ENCODE measurements at regions not wholly inside any gene's neighbourhood (a gene's known extent, or its start where the extent isn't known, plus 50 kb on each side); places are given as distances from the start of the nearest gene placed in this dataset.
"Not testable (repeated sequence)": the region's sequence is repeated elsewhere in the genome, so short reads cannot be mapped to it uniquely, and the experiment has no call there.

DNA sequence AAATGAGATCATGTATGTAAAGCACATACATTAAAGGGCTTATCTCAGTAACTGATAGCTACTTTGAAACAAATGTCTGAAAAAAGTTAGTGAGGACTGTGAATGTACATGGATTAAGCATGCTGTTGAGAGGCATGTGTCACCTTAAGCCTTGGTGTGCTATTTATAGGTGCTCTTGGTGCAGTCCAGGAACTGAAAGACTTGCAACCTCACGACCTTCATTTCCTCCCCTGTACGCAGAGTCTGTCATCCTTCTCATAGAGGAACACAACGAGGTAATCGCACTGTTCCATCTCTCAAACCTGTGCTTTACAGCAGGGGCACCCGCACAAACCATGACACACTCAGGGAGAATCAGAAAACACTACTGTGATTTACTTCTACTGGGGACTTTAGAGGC lies 65.6 kb downstream of the UFM1 start:
- peak; percentile 21 for DNase-seq (ENCODE audit: low read depth)

DNA sequence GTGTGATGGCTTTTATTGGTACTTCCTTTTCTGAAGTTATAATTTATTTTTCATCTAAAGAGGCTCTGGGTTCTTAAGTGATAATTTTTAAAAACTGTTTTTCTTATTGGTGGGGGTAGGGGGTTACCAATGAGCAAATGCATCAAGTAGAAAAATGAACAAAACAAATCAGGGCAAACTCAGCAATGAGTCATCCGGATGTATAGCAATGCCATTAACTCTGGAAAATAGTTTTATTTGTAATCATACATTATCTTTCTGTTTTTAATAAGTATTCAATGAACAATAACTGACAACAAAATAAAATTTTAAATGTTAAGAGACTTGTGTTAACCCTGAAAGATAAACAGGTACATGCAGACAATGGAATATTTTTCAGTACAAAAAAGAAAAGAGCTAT lies 67.6 kb downstream of the UFM1 start:
- DNase-seq (ENCODE audit: low read depth): no peak

DNA sequence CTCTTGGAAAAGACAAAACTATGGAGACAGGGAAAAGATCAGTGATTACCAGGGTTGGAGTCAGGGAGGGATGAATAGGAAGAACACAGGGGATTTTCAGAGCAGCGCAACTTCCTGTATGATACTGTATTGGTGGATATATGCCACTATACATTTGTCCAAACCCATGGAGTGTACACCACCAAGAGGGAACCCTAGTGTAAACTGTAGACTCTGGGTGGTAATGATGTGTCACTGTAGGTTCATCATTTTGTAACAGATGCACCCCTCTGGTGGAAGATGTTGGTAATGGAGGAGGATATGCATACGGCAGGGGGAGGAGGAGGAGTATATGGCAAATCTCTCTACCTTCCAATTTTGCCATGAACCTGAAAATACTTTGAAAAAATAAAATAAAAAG lies 68.1 kb downstream of the UFM1 start:
- peak; percentile 36 for DNase-seq (ENCODE audit: low read depth)

DNA sequence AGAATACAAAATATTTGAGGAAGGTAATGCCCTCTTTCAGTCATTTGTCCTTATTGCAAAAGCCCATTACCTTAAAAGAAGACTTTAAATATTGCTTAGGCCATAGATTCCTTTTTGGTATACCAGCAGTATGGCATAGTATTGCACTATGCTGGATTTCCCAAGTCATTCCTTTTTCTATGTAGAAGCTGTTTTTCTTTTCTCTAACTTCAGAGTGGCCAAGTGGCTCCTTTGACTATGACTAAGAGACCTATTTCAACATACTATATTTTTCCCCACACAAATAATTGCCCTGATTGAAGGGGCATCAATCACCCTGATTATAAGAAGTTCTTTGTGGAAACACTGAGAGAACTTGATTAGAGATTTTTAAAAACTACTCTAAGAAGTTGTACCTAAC lies 68.6 kb downstream of the UFM1 start:
- no peak for DNase-seq (ENCODE audit: low read depth)

DNA sequence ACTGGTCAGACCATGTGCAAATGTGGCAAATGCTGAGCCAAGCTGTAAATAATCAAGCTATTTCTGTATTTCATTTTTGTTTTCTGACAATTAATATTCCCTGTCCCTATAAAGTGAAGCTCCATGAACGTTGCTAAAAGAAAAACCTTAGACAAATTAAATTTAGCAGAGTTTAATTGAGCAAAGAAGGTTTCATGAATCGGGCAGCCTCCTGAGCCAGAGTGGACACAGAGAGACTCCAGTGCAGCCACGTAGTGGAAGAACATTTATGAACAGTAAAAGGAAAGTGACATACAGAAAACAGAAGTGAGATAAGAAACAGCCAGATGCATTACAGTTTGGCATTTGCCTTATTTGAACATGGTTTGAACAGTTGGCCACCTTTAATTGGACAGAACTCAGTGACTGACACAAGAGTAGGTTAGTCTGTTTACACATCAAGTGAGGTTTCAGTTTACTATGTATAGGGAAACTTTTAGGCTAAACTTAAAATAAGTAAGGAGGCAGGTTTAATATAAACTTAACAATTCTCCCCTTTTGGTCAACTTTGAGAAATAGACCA lies 69.7 kb downstream of the UFM1 start:
- DNase-seq (ENCODE audit: low read depth): no peak

DNA sequence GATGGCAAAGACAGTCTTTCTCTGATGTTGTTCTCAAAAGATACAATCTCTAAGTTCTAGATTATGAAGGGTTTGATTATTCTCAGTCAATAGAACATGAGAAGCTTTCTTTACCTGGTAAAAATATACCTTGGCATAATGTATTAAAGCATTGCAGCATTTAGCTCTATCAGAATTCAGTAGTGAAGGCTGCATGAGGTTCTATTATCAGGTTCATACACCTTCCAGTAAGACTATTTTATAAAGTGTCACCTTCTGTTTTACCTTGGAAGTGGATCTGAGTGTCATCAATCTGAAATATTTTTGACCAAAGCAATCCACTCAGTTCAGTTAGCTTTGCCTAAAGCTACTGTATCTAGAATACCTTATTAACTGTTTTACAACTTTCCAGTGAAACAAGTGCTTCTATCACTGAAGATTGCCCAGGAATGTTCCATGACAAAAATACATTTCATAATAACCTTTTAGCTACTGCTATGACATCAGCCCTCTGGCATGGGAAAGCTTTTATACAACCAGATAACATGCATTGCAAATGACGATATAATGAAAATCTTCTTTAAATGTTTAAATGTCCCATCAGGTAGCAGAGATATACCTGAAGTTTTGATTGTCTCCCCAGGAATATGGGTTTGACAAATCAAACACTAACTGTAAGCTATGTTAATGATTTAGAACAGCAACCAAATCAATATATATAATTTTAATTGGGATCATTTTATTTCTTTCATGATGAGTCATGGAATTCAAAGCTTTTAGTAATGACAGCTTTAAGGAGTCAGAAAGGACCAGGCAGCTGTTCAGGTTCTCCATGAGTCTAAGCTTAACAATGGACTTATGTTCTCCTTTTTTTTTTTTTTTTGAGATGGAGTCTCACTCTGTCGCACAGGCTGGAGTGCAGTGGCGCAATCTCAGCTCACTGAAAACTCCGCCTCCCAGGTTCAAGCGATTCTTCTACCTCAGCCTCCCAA lies 72.2 kb downstream of the UFM1 start:
- DNase-seq (ENCODE audit: low read depth): peak; percentile 18

DNA sequence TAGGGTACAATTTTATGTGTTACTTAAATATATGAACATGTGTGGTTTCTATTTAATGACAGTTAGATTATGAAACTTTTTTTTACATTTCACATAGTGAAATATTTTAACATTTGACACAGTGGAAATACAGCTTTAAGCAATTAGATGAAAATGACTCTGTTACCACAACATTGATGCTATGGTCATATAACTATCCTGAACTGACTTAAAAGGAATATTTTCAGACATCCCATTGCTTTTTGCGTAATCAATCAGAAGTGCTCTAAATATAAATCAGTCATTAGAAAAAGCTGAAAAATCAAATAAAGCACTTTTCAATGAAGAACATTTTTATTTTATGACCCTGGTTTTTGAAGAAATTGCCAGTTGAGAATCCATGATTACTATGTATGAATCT lies 80.3 kb downstream of the UFM1 start:
- DNase-seq (ENCODE audit: low read depth): no peak

DNA sequence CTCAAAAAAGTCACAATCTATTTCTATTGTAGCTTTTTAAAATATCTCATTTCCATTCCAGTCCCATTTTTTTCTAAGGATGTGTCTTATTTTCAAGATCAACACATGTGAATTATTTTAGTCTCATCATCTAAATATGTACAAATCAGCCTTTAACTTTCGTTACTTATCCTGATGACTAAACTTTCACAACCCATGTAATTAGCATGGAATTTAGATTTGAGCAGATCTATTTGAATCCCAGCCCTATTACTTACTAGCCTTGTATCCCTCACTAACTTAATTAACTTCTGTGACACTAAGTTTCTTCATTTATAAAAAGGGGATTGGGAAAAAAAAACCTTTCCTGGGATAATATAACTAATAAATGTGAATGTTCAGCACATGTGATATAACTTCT lies 81.1 kb downstream of the UFM1 start:
- no peak for DNase-seq (ENCODE audit: low read depth)

DNA sequence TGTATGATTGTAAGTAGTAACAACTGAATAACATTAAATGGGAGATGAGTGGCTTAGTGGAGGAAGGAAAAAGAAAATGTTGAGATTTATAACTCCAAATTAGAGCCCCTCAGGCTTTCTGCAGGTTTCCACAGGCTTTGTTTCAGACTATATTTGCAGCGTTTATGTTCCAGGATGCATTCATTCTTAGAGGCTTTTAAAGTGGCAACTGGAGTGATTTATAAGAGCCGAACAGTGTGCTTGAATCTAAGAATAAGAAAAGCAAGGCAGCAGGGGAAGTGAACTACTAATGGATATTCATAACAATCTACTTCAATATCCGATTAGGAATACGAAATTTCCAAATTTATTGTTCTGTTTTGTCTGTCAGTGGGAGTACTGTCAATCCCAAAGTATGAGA lies 91.0 kb downstream of the UFM1 start:
- DNase-seq (ENCODE audit: low read depth): no peak

DNA sequence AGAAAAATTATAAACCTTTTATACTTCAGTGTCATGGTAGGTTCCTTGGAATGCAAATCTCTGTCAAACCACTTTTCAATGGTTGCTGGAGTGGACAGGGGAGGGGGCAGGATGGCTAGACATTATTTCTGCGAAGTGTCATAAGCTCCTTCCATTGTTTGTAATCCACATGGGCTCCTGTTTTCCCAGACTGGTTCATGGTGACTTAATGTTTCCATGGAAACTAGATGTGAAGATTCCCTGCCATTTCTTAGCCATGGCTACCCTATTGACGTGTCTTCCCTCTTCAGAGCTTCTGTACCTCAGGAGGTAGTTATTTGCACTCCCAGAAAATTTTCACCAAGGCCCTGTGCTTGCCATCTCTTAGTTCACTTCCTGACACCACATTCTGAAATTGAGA lies 95.3 kb downstream of the UFM1 start:
- DNase-seq (ENCODE audit: low read depth): peak; percentile 5

DNA sequence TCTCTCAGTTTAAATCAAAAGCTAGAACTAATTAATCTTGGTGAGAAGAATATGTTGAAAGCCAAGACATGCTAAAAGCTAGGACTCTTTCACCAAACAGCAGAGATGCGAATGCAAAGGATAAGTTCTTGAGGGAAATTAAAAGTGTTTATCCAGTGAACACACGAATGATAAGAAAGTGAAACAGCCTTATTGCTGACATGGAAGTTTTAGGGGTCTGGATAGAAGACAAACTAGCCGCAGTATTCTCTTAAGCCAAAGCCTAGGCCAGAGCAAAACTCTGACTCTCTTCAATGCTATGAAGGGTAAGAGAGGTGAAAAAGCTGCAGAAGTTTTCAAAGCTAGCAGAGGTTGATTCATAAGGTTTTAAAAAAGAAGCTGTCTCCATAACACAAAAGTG lies 103.0 kb downstream of the UFM1 start:
- DNase-seq (ENCODE audit: low read depth): no peak

DNA sequence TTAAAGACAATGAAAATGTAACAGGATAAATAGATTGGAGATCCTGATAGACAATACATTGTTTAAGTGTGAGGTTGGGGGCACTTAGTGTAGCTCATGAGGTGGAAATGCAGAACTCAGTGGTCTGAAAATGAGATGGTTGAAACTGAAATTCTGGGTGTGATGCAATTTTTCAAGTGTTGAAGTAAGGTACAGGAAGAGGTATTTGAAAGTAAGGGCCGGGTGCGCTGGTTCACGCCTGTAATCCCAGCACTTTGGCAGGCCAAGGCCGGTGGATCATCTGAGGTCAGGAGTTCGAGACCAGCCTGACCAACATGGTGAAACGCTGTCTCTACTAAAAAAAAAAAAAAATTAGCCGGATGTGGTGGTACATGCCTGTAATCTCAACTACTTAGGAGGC lies 113.0 kb downstream of the UFM1 start:
- DNase-seq (ENCODE audit: low read depth): no peak

DNA sequence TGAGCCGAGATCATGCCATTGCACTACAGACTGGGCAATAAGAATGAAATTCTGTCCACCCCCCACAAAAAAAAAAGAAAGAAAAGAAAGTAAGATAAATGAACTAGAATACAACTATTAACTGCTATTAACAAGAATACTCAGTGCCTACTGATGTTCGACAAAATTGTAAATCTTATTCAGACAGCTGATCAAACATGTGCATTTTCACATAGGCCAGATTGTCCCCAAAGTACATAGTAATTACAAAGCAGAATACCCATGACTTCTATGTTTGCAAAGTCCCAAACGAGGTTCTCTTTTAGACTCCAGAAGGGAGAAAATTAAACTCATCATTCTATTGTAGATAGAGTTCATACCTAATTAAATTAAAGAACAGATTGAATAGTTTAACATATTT lies 113.4 kb downstream of the UFM1 start:
- DNase-seq (ENCODE audit: low read depth): no peak

DNA sequence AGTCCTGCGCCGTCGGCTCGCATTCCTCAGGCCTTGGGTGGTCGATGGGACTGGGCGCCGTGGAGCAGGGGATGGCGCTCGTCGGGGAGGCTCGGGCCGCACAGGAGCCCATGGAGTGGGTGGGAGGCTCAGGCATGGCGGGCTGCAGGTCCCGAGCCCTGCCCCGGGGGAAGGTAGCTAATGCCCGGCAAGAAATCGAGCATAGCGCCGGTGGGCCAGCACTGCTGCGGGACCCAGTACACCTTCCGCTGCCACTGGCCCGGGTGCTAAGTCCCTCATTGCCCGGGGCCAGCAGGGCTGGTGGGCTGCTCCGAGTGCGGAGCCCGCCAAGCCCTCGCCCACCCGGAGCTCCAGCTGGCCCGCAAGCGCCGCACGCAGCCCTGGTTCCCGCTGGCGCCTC lies 122.8 kb downstream of the UFM1 start:
- DNase-seq (ENCODE audit: low read depth): not testable (repeated sequence)

DNA sequence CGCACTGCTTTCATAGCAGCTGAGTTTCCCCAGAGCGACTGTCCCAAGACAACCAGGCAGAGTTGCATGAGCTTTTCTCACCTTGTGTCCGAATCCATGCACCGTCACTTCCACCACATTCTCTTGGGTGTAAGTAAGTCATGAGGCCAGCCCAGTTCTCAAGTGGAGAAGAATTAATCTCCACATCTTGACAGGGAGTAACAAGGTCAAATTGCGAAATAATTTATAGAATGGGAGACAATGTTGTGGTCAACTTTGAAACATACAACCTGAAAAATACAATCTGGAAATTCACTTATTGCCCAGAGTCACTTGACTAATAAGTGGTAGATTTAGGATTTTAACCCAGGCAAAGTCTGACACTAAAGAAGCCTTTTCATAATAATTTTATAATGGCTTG lies 123.7 kb downstream of the UFM1 start:
- peak; percentile 14 for DNase-seq (ENCODE audit: low read depth)

DNA sequence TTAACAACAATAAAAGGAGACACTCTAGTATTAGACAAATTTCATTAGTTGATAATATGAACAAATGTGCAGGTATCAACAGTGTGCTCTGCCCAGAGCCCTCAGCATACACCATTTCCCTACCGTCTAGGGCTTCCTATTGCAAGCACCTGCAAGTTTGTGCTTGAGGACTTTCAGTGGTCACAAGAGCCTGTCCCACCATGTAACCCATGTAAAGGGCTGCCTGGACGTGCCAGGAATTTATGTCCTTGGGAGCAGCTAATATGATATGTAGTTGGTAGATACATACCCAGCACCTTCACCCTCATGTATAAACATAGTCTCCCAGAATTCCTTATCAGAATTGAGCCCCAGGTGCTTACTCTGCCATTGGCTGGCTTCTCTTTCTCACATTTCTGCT lies 128.0 kb downstream of the UFM1 start:
- no peak for DNase-seq (ENCODE audit: low read depth)

DNA sequence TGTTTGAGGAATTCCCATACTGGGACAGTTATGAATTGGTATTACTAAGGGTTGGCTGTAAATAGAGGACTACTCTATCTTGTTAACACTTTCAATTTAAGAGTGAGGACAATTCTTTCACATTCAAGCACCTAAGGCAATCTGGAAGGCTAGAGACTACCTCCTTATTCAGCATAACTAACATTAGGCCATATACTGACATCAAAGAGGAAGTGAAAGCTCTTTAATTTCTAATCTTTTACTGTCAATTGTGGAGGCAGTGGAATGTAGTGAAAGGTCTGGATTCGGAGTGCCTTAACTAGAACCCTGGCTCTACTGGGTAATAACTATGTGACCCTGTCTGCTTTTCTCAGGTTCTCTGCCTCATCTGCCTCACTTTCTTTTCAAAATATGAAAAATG lies 134.0 kb downstream of the UFM1 start:
- no peak for DNase-seq (ENCODE audit: low read depth)

DNA sequence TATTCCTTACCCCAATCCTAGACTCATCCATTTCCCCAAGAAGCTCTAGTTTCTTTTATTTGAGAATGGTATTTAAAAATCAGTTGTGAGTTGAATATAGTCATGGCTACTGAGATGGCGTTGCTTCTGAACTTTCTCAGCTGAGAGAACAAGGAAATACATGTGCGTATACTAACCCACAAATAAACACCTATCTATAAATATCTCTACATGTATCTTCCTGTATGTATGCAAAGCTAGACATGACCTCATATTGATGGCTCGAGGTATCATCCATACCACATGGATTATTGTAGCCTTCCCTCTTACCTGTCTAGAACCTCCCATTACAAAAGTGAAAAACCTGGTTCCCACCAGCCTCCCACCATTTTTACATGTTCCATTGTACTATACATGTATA lies 141.0 kb downstream of the UFM1 start:
- no peak for DNase-seq (ENCODE audit: low read depth)

DNA sequence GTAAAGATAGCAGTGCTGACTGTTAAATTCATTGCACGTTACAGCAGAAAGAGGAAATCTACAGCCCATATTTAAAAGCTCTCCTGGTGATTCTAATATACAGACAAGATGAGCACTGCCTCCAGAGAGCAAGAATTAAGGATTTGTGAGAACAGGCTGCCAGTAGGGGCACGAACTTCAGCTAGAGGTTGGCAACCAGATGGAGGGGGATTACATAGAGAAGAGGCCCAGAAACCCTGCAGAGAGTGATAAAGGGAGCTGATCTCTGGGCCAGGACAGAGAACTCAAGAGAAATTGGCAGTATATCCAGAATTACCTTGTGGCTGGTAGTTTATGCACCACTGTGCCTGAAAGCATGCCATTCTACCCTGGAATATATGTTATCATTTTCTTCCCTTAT lies 144.8 kb downstream of the UFM1 start:
- no peak for DNase-seq (ENCODE audit: low read depth)

DNA sequence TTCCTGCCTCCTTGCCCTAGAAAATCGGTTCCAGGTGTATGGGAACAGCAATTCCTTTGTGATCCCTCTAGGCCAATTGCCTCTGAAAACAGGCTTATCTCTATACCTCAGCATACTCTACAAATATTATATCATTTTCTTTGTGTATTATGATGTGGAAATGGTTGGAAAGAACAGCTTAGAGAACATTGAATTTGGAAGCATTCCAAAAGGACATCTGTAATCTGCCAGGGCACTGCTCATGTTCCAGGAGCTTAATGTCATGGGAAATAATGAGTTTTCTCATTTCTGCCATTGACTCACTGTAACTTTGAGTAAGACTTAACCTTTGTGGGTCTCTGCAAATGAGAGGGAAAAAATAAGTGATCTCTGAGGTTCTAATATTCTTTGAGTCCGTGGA lies 147.3 kb downstream of the UFM1 start:
- DNase-seq (ENCODE audit: low read depth): no peak

DNA sequence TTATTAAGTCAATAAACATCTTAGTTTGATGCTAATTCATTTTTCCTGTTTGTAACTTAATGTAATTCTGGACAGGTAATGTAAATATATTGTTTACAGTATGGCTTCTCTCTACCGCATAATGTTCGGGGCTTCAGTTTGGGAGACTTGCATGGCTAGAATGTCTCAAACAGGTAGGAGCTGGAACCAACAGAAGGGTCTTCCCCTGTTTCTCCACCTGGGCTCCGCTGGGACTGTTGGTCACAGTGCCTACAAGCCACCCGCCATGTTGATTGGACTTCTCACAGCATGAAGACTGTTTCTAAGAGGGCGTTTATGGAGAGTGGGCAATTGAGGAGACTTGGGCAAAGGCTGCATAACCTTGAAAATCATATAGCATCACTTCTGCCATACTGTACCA lies 148.6 kb downstream of the UFM1 start:
- DNase-seq (ENCODE audit: low read depth): no peak

DNA sequence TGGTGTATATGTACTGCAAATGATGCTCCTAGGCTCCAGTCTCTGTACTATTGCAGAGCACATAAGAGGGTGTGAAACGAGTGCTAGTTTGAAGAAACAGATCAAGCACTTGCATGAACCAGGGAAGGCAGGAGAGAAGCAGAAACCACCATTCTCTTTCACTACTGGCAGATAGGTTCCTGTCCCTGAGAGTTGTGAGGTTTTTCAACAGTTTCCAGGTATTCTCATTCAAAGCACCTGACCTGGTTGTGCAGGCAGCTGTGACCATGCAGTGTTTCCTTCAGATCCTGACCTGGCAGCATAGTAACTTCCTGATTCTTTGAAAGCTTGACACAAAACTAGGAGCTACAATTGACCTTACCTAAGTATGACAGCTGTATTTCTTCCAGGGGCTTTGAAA lies 164.9 kb downstream of the UFM1 start:
- no peak for DNase-seq (ENCODE audit: low read depth)

DNA sequence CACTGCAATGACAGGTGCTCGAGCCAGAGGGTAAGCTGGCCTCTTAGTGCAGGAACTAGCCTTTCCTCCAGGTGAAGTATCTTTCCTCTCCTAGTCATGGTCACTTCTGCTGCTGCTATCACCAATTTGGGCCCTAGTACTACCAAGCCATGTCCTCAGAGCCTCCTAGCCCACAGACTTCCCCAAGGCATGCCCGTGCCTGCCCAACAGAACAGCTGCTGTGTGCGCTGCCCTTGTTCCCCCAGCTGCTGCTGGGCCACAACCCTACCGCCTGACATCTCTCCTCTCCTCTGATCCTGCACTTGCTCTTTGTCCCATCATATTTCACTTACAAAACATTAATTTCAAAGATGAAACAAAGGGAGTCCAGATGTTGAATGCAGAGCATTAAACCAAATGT lies 168.5 kb upstream of the FREM2 start:
- DNase-seq (ENCODE audit: low read depth): no peak

All from M059J (cell line).